NB4 (cell line): ENCODE measurements at regions not wholly inside any gene's neighbourhood (a gene's known extent, or its start where the extent isn't known, plus 50 kb on each side); places are given as distances from the start of the nearest gene placed in this dataset.

Source experiments
- CTCF ChIP-seq: IDR thresholded peaks from one replicate; pipeline ENCODE4 v1.5.1; 2012; ENCODE audit warnings: low read depth, low read length
- MAX ChIP-seq: IDR thresholded peaks from 2 replicates; pipeline ENCODE4 v1.6.1; 2011; ENCODE audit warnings: low read depth, low read length
- MYC ChIP-seq: IDR thresholded peaks from 2 replicates; pipeline ENCODE4 v1.6.1; 2011; ENCODE audit warnings: low read depth, low read length
- POLR2A ChIP-seq: IDR thresholded peaks from 2 replicates; pipeline ENCODE4 v1.6.1; 2011; ENCODE audit warnings: mild to moderate bottlenecking; ENCODE audit not compliant: insufficient read length; ENCODE audit errors: extremely low read depth

GRCh38 chr6:66103954-66104353, 396.9 kb upstream of the EYS start:
- no peak for TF ChIP-seq CTCF
- TF ChIP-seq POLR2A = no peak
- no peak for TF ChIP-seq MAX
- TF ChIP-seq MYC = no peak
